NCI-H1048 (cell line): ENCODE measurements at regions not wholly inside any gene's neighbourhood (a gene's known extent, or its start where the extent isn't known, plus 50 kb on each side); places are given as distances from the start of the nearest gene placed in this dataset.
"Not testable (repeated sequence)": the region's sequence is repeated elsewhere in the genome, so short reads cannot be mapped to it uniquely, and the experiment has no call there.

ENCODE experiments used
- DNase-seq: peaks from one replicate; lab custom pipeline; 2025; lab: John Stamatoyannopoulos, UW

GRCh38 chr6:141580131-141580530, 552.6 kb upstream of the GJE1 start:
- DNase-seq = no peak

GRCh38 chr6:141576751-141577150, 556.0 kb upstream of the GJE1 start:
- DNase-seq = no peak

- no peak for DNase-seq
Observed at GRCh38 chr6:141562851-141563763, 569.6 kb upstream of the GJE1 start.

GRCh38 chr6:141562186-141562811, 570.4 kb upstream of the GJE1 start:
- no peak for DNase-seq

- no peak for DNase-seq
Observed at GRCh38 chr6:141561154-141561553, 571.6 kb upstream of the GJE1 start.

- peak; percentile 6 for DNase-seq
Observed at GRCh38 chr6:141552463-141552862, 580.3 kb upstream of the GJE1 start.

- DNase-seq = no peak
Observed at GRCh38 chr6:141552031-141552430, 580.7 kb upstream of the GJE1 start.

GRCh38 chr6:141551318-141551717, 581.4 kb upstream of the GJE1 start:
- no peak for DNase-seq

- DNase-seq = no peak
Observed at GRCh38 chr6:141550471-141550870, 582.3 kb upstream of the GJE1 start.

- DNase-seq = no peak
Observed at GRCh38 chr6:141548966-141549365, 583.8 kb upstream of the GJE1 start.

GRCh38 chr6:141541581-141542324, 591.0 kb upstream of the GJE1 start:
- DNase-seq = no peak

GRCh38 chr6:141540207-141540606, 592.5 kb upstream of the GJE1 start:
- no peak for DNase-seq

- no peak for DNase-seq
Observed at GRCh38 chr6:141539617-141540016, 593.1 kb upstream of the GJE1 start.

- DNase-seq = no peak
Observed at GRCh38 chr6:141532211-141532610, 600.5 kb upstream of the GJE1 start.

GRCh38 chr6:141531040-141531439, 601.7 kb upstream of the GJE1 start:
- DNase-seq = no peak

- no peak for DNase-seq
Observed at GRCh38 chr6:141528596-141528995, 604.1 kb upstream of the GJE1 start.

GRCh38 chr6:141526985-141527384, 605.7 kb upstream of the GJE1 start:
- no peak for DNase-seq

GRCh38 chr6:141521440-141521839, 611.3 kb upstream of the GJE1 start:
- no peak for DNase-seq

- no peak for DNase-seq
Observed at GRCh38 chr6:141513830-141514229, 618.9 kb upstream of the GJE1 start.

- DNase-seq = no peak
Observed at GRCh38 chr6:141510803-141511202, 621.9 kb upstream of the GJE1 start.

- not testable (repeated sequence) for DNase-seq
Observed at GRCh38 chr6:141506062-141506461, 626.7 kb upstream of the GJE1 start.

- DNase-seq = not testable (repeated sequence)
Observed at GRCh38 chr6:141504318-141504717, 628.4 kb upstream of the GJE1 start.

GRCh38 chr6:141501616-141502015, 631.1 kb upstream of the GJE1 start:
- no peak for DNase-seq
